Lower leg skin (tissue), 4 donors: ENCODE measurements at regions not wholly inside any gene's neighbourhood (a gene's known extent, or its start where the extent isn't known, plus 50 kb on each side); places are given as distances from the start of the nearest gene placed in this dataset.

ENCODE experiments used
- DNase-seq, 2 donors: peaks; one replicate each; pipeline ENCODE4 v3.0.0-alpha.2; 2019; ENCODE audit warnings: low spot score in 2 of 2
- H3K4me3 ChIP-seq: fragments of 200-600 bp; sonication (generic); 2 replicates; pipeline ENCODE4 v1.5.1; 2017; ENCODE audit warnings: mild to moderate bottlenecking, low read depth; ENCODE audit not compliant: poor library complexity, severe bottlenecking
- POLR2A ChIP-seq, 2 donors: fragments of 450-650 bp; IDR thresholded peaks; one replicate each; pipeline ENCODE4 v1.6.1; 2016 to 2017; ENCODE audit warnings: antibody characterized with exemption in 2 of 2, mild to moderate bottlenecking in 1 of 2, moderate library complexity in 1 of 2
- WGBS, 2 donors: methylation state at CpG; one replicate each; pipeline ENCODE4 v1.1.5; 2018; 5-methylcytosine and 5-hydroxymethylcytosine counted together
- intact Hi-C: fragments of 100-400 bp; cut with DNase I; formaldehyde crosslinking; loops from one replicate; pipeline ENCODE4 v1.15.0; 2023; ENCODE audit warnings: low total_unique reads
- TF ChIP-seq, protein P1 (sequence below), 3 donors: fragments of 450-650 bp; IDR thresholded peaks; one replicate each; pipeline ENCODE4 v1.5.1; 2016; ENCODE audit warnings: antibody characterized with exemption in 3 of 3, mild to moderate bottlenecking in 3 of 3, moderate library complexity in 2 of 3

DNA sequence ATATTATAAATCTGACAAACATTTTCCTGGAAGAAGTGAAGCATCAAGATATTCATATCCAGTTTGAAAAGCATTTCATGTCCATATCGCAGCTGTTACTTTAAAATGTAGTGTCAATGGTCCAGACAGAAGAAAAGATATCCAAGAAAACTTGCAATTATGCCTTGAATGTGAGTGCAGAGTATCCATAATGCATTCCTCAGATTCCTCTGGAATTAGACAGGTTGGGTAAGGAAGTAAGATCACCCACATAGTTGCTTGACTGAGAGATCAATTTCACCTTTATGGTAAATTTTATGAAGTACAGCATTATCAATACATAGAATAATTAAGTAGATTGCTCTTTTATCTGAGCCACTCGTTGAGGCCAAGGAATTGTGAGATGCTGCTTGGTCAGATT lies 327.0 kb upstream of the SLITRK5 start:
- 58 to 65% methylated on average over 2 of the region's 2 CpGs for WGBS, 2 donors
- no peak for DNase-seq
- TF ChIP-seq POLR2A (IDR thresholded peaks at IDR 0.05): no peak
- TF ChIP-seq, protein P1, sequence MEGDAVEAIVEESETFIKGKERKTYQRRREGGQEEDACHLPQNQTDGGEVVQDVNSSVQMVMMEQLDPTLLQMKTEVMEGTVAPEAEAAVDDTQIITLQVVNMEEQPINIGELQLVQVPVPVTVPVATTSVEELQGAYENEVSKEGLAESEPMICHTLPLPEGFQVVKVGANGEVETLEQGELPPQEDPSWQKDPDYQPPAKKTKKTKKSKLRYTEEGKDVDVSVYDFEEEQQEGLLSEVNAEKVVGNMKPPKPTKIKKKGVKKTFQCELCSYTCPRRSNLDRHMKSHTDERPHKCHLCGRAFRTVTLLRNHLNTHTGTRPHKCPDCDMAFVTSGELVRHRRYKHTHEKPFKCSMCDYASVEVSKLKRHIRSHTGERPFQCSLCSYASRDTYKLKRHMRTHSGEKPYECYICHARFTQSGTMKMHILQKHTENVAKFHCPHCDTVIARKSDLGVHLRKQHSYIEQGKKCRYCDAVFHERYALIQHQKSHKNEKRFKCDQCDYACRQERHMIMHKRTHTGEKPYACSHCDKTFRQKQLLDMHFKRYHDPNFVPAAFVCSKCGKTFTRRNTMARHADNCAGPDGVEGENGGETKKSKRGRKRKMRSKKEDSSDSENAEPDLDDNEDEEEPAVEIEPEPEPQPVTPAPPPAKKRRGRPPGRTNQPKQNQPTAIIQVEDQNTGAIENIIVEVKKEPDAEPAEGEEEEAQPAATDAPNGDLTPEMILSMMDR (IDR thresholded peaks at IDR 0.05): no peak
- intact Hi-C loops: no loop called here
- H3K4me3 ChIP-seq: no peak overlapping the region

DNA sequence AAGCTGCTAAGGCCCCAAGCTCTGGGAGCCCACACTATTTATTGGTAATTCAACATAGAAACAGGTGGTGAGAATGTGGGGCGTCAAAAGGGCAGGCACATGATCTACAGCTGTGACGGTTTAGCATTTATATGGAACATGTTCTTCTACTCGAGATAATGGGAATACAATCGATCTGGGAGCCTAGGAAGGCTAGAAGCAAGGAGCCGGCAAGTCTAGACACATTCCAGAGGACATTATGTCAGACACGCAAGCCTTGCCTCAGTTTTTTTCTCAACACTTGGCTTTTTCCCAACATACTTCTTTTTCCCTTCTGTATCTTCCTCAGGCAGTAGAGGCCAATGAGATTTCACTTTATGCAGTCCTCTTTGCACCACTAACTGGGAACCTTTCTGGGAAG lies 315.7 kb upstream of the SLITRK5 start:
- 39 to 40% methylated on average over 6 of the region's 6 CpGs for WGBS, 2 donors
- intact Hi-C loops: no loop called here
- H3K4me3 ChIP-seq: no peak overlapping the region
- TF ChIP-seq POLR2A (IDR thresholded peaks at IDR 0.05): no peak
- TF ChIP-seq, protein P1 (IDR thresholded peaks at IDR 0.05): no peak
- DNase-seq: no peak

DNA sequence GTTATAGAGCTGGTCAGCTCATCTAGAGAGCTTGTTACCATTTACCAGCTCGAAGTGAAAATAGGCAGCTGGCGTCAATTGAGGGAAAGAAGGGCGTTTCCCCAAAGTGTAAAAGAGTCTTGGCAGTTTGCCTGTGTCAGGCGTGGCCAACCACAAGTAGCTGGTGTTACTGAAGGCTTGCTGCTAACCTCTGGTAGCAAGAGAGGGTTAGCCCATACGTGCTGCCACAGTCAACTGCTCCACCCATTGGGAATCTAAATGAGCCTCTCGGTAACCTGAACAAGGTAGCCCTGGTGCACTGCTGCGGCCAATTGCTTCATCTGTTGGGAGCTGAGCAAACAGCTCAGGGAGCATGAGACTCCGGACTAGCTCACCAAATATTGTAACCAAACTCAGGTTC lies 314.9 kb upstream of the SLITRK5 start:
- intact Hi-C loops: no loop called here
- WGBS, 2 donors: 62 to 63% methylated on average over 8 of the region's 8 CpGs

DNA sequence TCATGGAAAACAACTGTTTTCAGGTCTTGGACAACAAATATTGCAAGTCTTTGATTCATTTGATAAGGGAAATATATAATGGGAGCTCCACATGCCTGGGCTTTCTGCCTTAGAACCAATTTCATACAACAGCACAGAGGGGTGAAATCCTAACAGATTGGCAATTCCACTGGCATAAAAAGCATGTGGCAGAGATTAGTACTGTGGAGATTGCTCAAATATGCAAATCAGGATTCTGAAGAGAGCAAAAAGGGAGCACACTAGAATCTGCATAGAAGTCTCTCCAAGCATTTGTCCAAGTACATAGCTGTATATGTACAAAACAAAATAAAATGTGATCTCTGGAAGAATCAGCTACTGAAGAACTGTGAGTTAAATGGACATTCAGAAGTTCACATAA lies 312.9 kb upstream of the SLITRK5 start:
- TF ChIP-seq, protein P1 (IDR thresholded peaks at IDR 0.05): no peak
- no peak for TF ChIP-seq POLR2A (IDR thresholded peaks at IDR 0.05)
- no peak overlapping the region for H3K4me3 ChIP-seq
- no peak for DNase-seq
- intact Hi-C loops: no loop called here

More for the DNA sequence above, 314.9 kb upstream of the SLITRK5 start:
- DNase-seq: peak in 1 of 2 donors; percentile 33
- no peak for TF ChIP-seq POLR2A (IDR thresholded peaks at IDR 0.05)
- TF ChIP-seq, protein P1 (IDR thresholded peaks at IDR 0.05): no peak
- H3K4me3 ChIP-seq: no peak overlapping the region

DNA sequence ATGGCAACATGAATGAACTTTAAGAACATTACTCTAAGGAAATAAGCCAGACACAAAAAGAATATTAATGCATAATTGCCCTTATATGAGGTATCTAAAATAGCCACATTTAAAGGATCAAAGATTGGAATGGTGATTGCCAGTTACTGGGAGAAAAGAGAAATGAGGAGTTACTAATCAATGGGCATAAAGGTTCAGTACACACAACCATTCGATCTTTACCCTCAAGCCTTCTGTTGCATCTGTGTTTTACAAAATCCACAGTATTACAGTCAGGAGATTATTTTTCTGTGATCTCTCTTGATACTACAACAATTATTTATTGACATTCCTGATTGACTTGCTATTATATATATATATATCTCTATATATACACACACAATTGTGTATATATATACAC lies 310.0 kb upstream of the SLITRK5 start:
- no peak overlapping the region for H3K4me3 ChIP-seq
- no peak for TF ChIP-seq POLR2A (IDR thresholded peaks at IDR 0.05)
- TF ChIP-seq, protein P1 (IDR thresholded peaks at IDR 0.05): no peak
- intact Hi-C loops: no loop called here
- no peak for DNase-seq
- WGBS, 2 donors: 91 to 94% methylated on average over 1 of the region's 1 CpG

DNA sequence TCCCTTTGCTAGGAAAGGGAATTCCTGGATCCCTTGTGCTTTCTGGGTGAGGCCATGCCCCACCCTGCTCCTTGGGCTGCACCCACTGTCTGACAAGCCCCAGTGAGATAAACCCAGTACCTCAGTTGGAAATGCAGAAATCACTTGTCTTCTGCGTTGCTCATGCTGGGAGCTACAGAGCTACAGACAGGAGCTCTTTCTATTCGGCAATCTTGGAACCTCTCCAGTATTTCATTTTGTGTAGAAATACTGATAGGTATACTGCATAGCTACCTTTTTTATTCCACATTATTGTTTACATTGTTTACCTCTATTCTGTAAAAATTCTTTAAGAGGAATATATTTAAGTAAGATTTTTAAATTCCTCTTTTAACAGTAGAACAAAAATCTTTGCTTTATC lies 302.5 kb upstream of the SLITRK5 start:
- H3K4me3 ChIP-seq: no peak overlapping the region
- no peak for DNase-seq
- intact Hi-C loops: no loop called here
- WGBS, 2 donors: 90 to 92% methylated on average over 2 of the region's 2 CpGs
- TF ChIP-seq, protein P1 (IDR thresholded peaks at IDR 0.05): no peak
- no peak for TF ChIP-seq POLR2A (IDR thresholded peaks at IDR 0.05)
